ENCODE measurements at regions not wholly inside any gene's neighbourhood (a gene's known extent, or its start where the extent isn't known, plus 50 kb on each side); places are given as distances from the start of the nearest gene placed in this dataset.

DNA sequence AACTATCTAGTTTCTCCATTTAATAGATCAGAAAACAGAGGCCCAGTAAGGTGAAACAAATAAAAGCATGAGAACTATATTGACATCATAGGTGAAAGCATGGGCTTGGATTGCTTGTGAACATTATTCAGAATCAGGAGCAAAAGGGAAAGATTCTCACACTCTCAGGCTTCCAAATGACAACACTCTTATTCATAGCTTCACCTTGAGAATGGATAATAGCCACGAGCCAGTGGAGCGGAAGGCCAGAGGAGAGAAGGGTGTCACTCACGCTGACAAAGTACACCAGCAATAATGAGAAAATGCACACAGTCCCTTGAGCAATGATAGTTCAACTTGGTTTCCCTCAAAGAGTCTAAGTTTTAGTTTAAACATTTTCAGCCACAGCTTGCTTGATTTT lies 339.0 kb downstream of the TPBG start:
- no TSS peak for BruUV-seq (replicated peaks)
- DNase-seq (ENCODE audit: low read depth, low spot score) (no peak), ATAC-seq (no peak)
- Histone ChIP-seq H4K20me1 (ENCODE audit: insufficient read depth) (no peaks in the 10 kb centered on the region), H3K4me3 (replicated peaks in 1 of 2; ENCODE audit: low read depth in 1 of 2, low read length in 2 of 2) (no peak overlapping the region), H3K9me3 (ENCODE audit: control insufficient read depth in 1 of 2, insufficient read depth in 1 of 2, low read depth in 1 of 2, low read length in 2 of 2) (no peaks in the 10 kb centered on the region), H3K27me3 (ENCODE audit: insufficient read depth, low read length) (no peaks in the 10 kb centered on the region), H3K4me2 (ENCODE audit: low read length) (no peak overlapping the region), H3K36me3 (ENCODE audit: control insufficient read depth in 1 of 2, insufficient read depth in 2 of 2, low read length in 2 of 2) (no peaks in the 10 kb centered on the region), H3K79me2 (ENCODE audit: insufficient read depth, low read length) (no peaks in the 10 kb centered on the region), H2AFZ (ENCODE audit: low read depth, low read length, poor library complexity, severe bottlenecking) (no peak overlapping the region), H3K9me2 (ENCODE audit: insufficient read depth) (no peaks in the 10 kb centered on the region), H3K9ac (ENCODE audit: low read length) (no peak overlapping the region), H3K27ac (ENCODE audit: low read depth, low read length) (no peak overlapping the region), H3K4me1 (ENCODE audit: control insufficient read depth in 1 of 2, insufficient read depth in 2 of 2, low read length in 2 of 2) (peaks cover 7 to 10% of the 10 kb centered on the region in 2 experiments; a peak in 3 of 4 replicates)
- CTCF ChIA-PET = interaction anchor here (3.0 kb wide), 1 partner anchor 10 kb away, joined by 6 read pairs; no protein-coding TSS in a partner anchor
- intact Hi-C loops (cut with micrococcal nuclease) = no loop called here
- POLR2A ChIA-PET = no interaction called here
- TF ChIP-seq CEBPB (IDR thresholded peaks at IDR 0.05; ENCODE audit: low read depth) (no peak), SP1 (IDR thresholded peaks at IDR 0.05; ENCODE audit: low read depth) (no peak), SRF (IDR thresholded peaks at IDR 0.05; ENCODE audit: low read depth) (no peak), POLR2A (IDR thresholded peaks at IDR 0.05; ENCODE audit: borderline replicate concordance, extremely low read depth, insufficient read depth, insufficient read length) (no peak), RAD21 (IDR thresholded peaks at IDR 0.05; ENCODE audit: low read depth) (no peak), EGR1 (IDR thresholded peaks at IDR 0.05; ENCODE audit: low read depth) (no peak), REST (IDR thresholded peaks at IDR 0.05; ENCODE audit: low read depth) (no peak), CBX3 (IDR thresholded peaks at IDR 0.05; ENCODE audit: low read depth) (no peak), ELF1 (IDR thresholded peaks at IDR 0.05; ENCODE audit: borderline replicate concordance, low read depth) (no peak), MAX (IDR thresholded peaks at IDR 0.05) (no peak), ZBTB33 (IDR thresholded peaks at IDR 0.05; ENCODE audit: extremely low read depth, insufficient replicate concordance, low read length) (no peak), FOSL1 (IDR thresholded peaks at IDR 0.05; ENCODE audit: low read depth) (no peak), ATF3 (IDR thresholded peaks at IDR 0.05) (no peak), ZFX (IDR thresholded peaks at IDR 0.05) (no peak)
- RAD21 ChIA-PET (ENCODE audit: low non-redundant PET in 1 of 2, low total read pairs in 2 of 2, uncharacterized antibody in 2 of 2, unreplicated experiment in 2 of 2) = no interaction called here
